ENCODE measurements at regions not wholly inside any gene's neighbourhood (a gene's known extent, or its start where the extent isn't known, plus 50 kb on each side); places are given as distances from the start of the nearest gene placed in this dataset.

DNA sequence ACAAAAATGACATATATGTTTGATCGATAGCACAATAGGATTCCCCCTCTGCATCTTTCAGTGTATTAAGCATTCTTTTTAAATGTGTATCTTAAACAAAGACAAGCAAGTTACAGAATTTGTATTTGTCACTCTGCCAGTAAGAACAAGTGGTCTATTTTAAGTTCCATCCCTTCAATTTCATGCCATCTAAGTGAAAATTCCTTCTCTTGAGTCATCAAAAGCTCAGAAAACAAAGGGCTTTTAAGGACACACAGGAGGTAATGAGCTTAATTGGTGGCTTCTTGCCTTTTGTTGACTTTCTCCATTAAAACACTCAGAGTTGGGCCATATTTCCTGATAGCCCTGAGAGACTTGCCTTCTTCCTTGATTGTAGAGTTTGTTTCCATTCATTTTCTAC lies 547.8 kb downstream of the TENT5A start:
- intact Hi-C loops (cut with micrococcal nuclease): no loop called here
- H3K27ac ChIP-seq (ENCODE audit: low read depth in 1 of 2, low read length in 2 of 2): no peak overlapping the region
- no peaks in the 10 kb centered on the region for H3K79me2 ChIP-seq (ENCODE audit: insufficient read depth, low read length)
- Mint-ChIP-seq H3K4me1 (no peaks in the 10 kb centered on the region), H3K36me3 (no peaks in the 10 kb centered on the region), H3K4me3 (no peak overlapping the region), H3K27me3 (ENCODE audit: low read depth in 3 of 3) (no peaks in the 10 kb centered on the region), H3K9me3 (peaks cover 1 to 26% (median 10%) of the 10 kb centered on the region in 7 donors), H3K27ac (no peak overlapping the region)
- H3K36me3 ChIP-seq (replicated peaks in 1 of 2; ENCODE audit: control insufficient read depth in 1 of 2, insufficient read depth in 2 of 2, low read length in 2 of 2): no peaks in the 10 kb centered on the region
- H3K4me2 ChIP-seq (replicated peaks; ENCODE audit: extremely low read depth, low read length, poor library complexity, severe bottlenecking): no peak overlapping the region
- no peak overlapping the region for H3K4me3 ChIP-seq (replicated peaks in 1 of 3; ENCODE audit: low read depth in 2 of 3, low read length in 3 of 3)
- no peak overlapping the region for H3K9ac ChIP-seq (ENCODE audit: insufficient read depth, low read length, poor library complexity, severe bottlenecking)
- TF ChIP-seq, protein P1, sequence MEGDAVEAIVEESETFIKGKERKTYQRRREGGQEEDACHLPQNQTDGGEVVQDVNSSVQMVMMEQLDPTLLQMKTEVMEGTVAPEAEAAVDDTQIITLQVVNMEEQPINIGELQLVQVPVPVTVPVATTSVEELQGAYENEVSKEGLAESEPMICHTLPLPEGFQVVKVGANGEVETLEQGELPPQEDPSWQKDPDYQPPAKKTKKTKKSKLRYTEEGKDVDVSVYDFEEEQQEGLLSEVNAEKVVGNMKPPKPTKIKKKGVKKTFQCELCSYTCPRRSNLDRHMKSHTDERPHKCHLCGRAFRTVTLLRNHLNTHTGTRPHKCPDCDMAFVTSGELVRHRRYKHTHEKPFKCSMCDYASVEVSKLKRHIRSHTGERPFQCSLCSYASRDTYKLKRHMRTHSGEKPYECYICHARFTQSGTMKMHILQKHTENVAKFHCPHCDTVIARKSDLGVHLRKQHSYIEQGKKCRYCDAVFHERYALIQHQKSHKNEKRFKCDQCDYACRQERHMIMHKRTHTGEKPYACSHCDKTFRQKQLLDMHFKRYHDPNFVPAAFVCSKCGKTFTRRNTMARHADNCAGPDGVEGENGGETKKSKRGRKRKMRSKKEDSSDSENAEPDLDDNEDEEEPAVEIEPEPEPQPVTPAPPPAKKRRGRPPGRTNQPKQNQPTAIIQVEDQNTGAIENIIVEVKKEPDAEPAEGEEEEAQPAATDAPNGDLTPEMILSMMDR (IDR thresholded peaks at IDR 0.05): no peak
- no peak for DNase-seq
- H2AFZ ChIP-seq (ENCODE audit: insufficient read depth, low read depth, low read length, poor library complexity, severe bottlenecking): no peak overlapping the region
- H4K20me1 ChIP-seq (ENCODE audit: insufficient read depth, low read length): no peaks in the 10 kb centered on the region
- H3K4me1 ChIP-seq (ENCODE audit: control insufficient read depth in 1 of 2, insufficient read depth in 2 of 2, low read length in 2 of 2): no peaks in the 10 kb centered on the region
- H3K27me3 ChIP-seq (ENCODE audit: control insufficient read depth in 2 of 2, insufficient read depth in 2 of 2, low read length in 2 of 2): no peaks in the 10 kb centered on the region
- no CpG with 5 or more reads among the region's 1 CpG for WGBS (ENCODE audit: insufficient coverage)
- H3K9me3 ChIP-seq (replicated peaks in 1 of 2; ENCODE audit: control insufficient read depth in 1 of 2, insufficient read depth in 1 of 2, low read length in 2 of 2): peaks cover 7 to 18% of the 10 kb centered on the region in 2 donors

DNA sequence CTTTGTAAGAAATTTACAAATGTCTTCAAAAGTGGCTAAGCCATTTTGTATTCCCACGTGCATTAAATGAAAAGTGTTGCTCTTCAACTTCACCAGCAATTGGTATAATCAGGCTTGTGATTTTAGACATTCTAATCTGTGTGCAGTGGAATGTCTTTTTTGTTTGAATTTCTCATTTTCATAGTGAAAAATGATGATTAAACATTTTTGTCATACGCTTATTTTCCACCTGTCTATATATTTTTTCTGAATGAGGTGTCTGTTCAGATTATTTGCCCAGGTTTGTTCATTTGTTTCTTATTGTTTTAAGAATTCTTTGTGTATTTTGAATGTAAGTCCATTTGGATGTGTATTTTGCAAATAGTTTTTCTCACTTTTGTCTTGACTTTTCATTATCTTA lies 558.1 kb downstream of the TENT5A start:
- Histone ChIP-seq H3K4me1 (ENCODE audit: control insufficient read depth in 1 of 2, insufficient read depth in 2 of 2, low read length in 2 of 2) (no peaks in the 10 kb centered on the region), H2AFZ (ENCODE audit: insufficient read depth, low read depth, low read length, poor library complexity, severe bottlenecking) (no peak overlapping the region), H3K27ac (ENCODE audit: low read depth in 1 of 2, low read length in 2 of 2) (no peak overlapping the region), H3K27me3 (ENCODE audit: control insufficient read depth in 2 of 2, insufficient read depth in 2 of 2, low read length in 2 of 2) (no peaks in the 10 kb centered on the region), H3K4me3 (replicated peaks in 1 of 3; ENCODE audit: low read depth in 2 of 3, low read length in 3 of 3) (no peak overlapping the region), H4K20me1 (ENCODE audit: insufficient read depth, low read length) (no peaks in the 10 kb centered on the region), H3K36me3 (replicated peaks in 1 of 2; ENCODE audit: control insufficient read depth in 1 of 2, insufficient read depth in 2 of 2, low read length in 2 of 2) (no peaks in the 10 kb centered on the region), H3K9ac (ENCODE audit: insufficient read depth, low read length, poor library complexity, severe bottlenecking) (no peak overlapping the region), H3K4me2 (replicated peaks; ENCODE audit: extremely low read depth, low read length, poor library complexity, severe bottlenecking) (no peak overlapping the region), H3K9me3 (replicated peaks in 1 of 2; ENCODE audit: control insufficient read depth in 1 of 2, insufficient read depth in 1 of 2, low read length in 2 of 2) (no peaks in the 10 kb centered on the region), H3K79me2 (ENCODE audit: insufficient read depth, low read length) (no peaks in the 10 kb centered on the region)
- Mint-ChIP-seq H3K9me3 (no peaks in the 10 kb centered on the region), H3K4me1 (no peaks in the 10 kb centered on the region), H3K27me3 (ENCODE audit: low read depth in 3 of 3) (no peaks in the 10 kb centered on the region), H3K27ac (no peak overlapping the region), H3K36me3 (no peaks in the 10 kb centered on the region), H3K4me3 (no peak overlapping the region)
- no peak for DNase-seq
- whole genome bisulfite sequencing (ENCODE audit: insufficient coverage): no CpG with 5 or more reads among the region's 2 CpGs
- intact Hi-C loops (cut with micrococcal nuclease): no loop called here
- TF ChIP-seq, protein P1 (IDR thresholded peaks at IDR 0.05): no peak

Data from CD14-positive monocyte (primary cell).